Loucy (cell line): ENCODE measurements at regions not wholly inside any gene's neighbourhood (a gene's known extent, or its start where the extent isn't known, plus 50 kb on each side); places are given as distances from the start of the nearest gene placed in this dataset.

ENCODE experiments used
- H2AFZ ChIP-seq: fragments of 200-600 bp; sonication (generic); 2 replicates; pipeline ENCODE4 v1.6.0; 2016; ENCODE audit warnings: antibody characterized with exemption, mild to moderate bottlenecking, low read length, moderate library complexity
- H3F3A ChIP-seq: fragments of 200-600 bp; 2 replicates; pipeline ENCODE4 v1.6.0; 2016; ENCODE audit warnings: antibody characterized with exemption, low read depth, mild to moderate bottlenecking
- H3K27me3 ChIP-seq: fragments of 200-600 bp; sonication (generic); 2 replicates; pipeline ENCODE4 v1.6.1; 2014; ENCODE audit warnings: low read length, mild to moderate bottlenecking; ENCODE audit not compliant: insufficient read depth, poor library complexity, severe bottlenecking
- H3K36me3 ChIP-seq: fragments of 200-600 bp; sonication (generic); 2 replicates; pipeline ENCODE4 v1.6.1; 2016; ENCODE audit warnings: low read length; ENCODE audit not compliant: insufficient read depth
- H3K4me1 ChIP-seq: fragments of 200-600 bp; sonication (generic); 2 replicates; pipeline ENCODE4 v1.5.1; 2014; ENCODE audit warnings: low read length, mild to moderate bottlenecking; ENCODE audit not compliant: insufficient read depth, poor library complexity, severe bottlenecking
- H3K4me2 ChIP-seq: fragments of 200-600 bp; sonication (generic); 2 replicates; pipeline ENCODE4 v1.6.0; 2014; ENCODE audit warnings: antibody characterized with exemption, low read length, low read depth, mild to moderate bottlenecking; ENCODE audit not compliant: poor library complexity, severe bottlenecking
- H3K4me3 ChIP-seq: fragments of 200-600 bp; sonication (generic); 2 replicates; pipeline ENCODE4 v1.5.1; 2014; ENCODE audit warnings: low read length, mild to moderate bottlenecking, mixed read lengths; ENCODE audit not compliant: poor library complexity, severe bottlenecking
- H3K79me2 ChIP-seq: fragments of 200-600 bp; sonication (generic); 2 replicates; pipeline ENCODE4 v1.6.1; 2014; ENCODE audit warnings: low read length; ENCODE audit not compliant: insufficient read depth
- H3K9ac ChIP-seq: fragments of 200-600 bp; sonication (generic); 2 replicates; pipeline ENCODE4 v1.6.0; 2014; ENCODE audit warnings: mild to moderate bottlenecking, low read depth, low read length, moderate library complexity; ENCODE audit not compliant: poor library complexity, severe bottlenecking
- H3K9me2 ChIP-seq: fragments of 200-600 bp; sonication (generic); replicated peaks from 2 replicates; pipeline ENCODE4 v1.6.1; 2016; ENCODE audit warnings: low read depth, low read length, mixed read lengths
- H3K9me3 ChIP-seq: fragments of 200-600 bp; sonication (generic); 2 replicates; pipeline ENCODE4 v1.6.1; 2014; ENCODE audit warnings: mild to moderate bottlenecking, antibody characterized with exemption, low read length, low read depth; ENCODE audit not compliant: insufficient read depth
- H4K20me1 ChIP-seq: fragments of 200-600 bp; sonication (generic); 2 replicates; pipeline ENCODE4 v1.6.0; 2014; ENCODE audit warnings: antibody characterized with exemption, low read length, mild to moderate bottlenecking; ENCODE audit not compliant: insufficient read depth, poor library complexity, severe bottlenecking
- EZH2phosphoT487 ChIP-seq: fragments of 200-600 bp; IDR thresholded peaks from 2 replicates; pipeline ENCODE4 v1.6.1; 2018; ENCODE audit warnings: antibody characterized with exemption, mild to moderate bottlenecking, moderate library complexity, borderline replicate concordance
- TF ChIP-seq, protein P1 (sequence below): fragments of 200-600 bp; sonication (generic); conservative IDR thresholded peaks from 2 replicates; pipeline ENCODE4 v1.5.1; 2014; ENCODE audit warnings: mild to moderate bottlenecking, antibody characterized with exemption, low read length

DNA sequence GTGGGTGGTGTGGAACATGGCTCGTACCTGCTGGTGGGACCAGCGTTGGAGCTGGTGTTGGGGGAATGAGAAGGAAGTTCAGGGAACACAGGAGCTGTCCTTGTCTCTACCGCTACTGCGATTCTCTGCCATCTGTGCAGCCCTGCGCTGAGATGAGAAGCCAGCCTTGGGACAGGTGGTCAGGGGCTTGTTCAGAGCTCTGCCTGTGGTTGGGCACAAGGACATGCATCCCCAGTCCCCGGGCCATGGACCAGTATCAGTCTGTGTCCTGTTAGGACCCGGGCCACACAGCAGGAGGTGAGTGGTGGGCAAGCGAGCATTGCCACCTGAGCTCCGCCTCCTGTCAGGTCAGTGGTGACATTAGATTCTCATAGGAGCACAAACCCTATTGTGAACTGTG lies 164.4 kb downstream of the TSN start:
- Histone ChIP-seq H3K9ac (no peak overlapping the region), H3K27me3 (no peaks in the 10 kb centered on the region), H3K4me3 (no peak overlapping the region), H3K4me2 (no peak overlapping the region), H3K4me1 (no peaks in the 10 kb centered on the region), H3K79me2 (no peaks in the 10 kb centered on the region), H2AFZ (no peak overlapping the region), H4K20me1 (no peaks in the 10 kb centered on the region), H3K9me2 (no peaks in the 10 kb centered on the region), H3F3A (no peaks in the 10 kb centered on the region), H3K9me3 (no peaks in the 10 kb centered on the region), H3K36me3 (no peaks in the 10 kb centered on the region)
- TF ChIP-seq EZH2phosphoT487, result no peak
- TF ChIP-seq, protein P1, sequence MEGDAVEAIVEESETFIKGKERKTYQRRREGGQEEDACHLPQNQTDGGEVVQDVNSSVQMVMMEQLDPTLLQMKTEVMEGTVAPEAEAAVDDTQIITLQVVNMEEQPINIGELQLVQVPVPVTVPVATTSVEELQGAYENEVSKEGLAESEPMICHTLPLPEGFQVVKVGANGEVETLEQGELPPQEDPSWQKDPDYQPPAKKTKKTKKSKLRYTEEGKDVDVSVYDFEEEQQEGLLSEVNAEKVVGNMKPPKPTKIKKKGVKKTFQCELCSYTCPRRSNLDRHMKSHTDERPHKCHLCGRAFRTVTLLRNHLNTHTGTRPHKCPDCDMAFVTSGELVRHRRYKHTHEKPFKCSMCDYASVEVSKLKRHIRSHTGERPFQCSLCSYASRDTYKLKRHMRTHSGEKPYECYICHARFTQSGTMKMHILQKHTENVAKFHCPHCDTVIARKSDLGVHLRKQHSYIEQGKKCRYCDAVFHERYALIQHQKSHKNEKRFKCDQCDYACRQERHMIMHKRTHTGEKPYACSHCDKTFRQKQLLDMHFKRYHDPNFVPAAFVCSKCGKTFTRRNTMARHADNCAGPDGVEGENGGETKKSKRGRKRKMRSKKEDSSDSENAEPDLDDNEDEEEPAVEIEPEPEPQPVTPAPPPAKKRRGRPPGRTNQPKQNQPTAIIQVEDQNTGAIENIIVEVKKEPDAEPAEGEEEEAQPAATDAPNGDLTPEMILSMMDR, result no peak

DNA sequence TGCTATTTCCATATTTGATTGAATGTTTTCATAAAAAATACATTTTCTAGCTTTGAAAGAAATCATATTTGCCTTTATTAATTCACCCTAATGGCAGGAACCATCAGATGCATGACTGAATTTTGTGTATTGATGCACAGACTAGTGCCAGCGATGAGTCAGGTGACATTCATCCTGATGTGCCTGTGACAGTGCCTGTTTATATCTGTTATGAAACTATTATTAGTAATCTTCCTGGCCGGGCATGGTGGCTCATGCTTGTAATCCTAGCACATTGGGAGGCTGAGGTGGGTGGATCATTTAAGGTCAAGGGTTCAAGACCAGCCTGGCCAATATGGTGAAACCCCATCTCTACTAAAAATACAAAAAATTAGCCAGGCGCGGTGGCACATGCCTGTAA lies 170.0 kb downstream of the TSN start:
- no peaks in the 10 kb centered on the region for H3F3A ChIP-seq
- no peak overlapping the region for H3K9ac ChIP-seq
- no peaks in the 10 kb centered on the region for H3K27me3 ChIP-seq
- H3K36me3 ChIP-seq, result no peaks in the 10 kb centered on the region
- no peaks in the 10 kb centered on the region for H3K9me3 ChIP-seq
- no peaks in the 10 kb centered on the region for H3K79me2 ChIP-seq
- H3K4me2 ChIP-seq, result no peak overlapping the region
- TF ChIP-seq EZH2phosphoT487, result no peak
- TF ChIP-seq, protein P1, result no peak
- no peaks in the 10 kb centered on the region for H4K20me1 ChIP-seq
- no peaks in the 10 kb centered on the region for H3K4me1 ChIP-seq
- no peak overlapping the region for H3K4me3 ChIP-seq
- H2AFZ ChIP-seq, result no peak overlapping the region
- no peaks in the 10 kb centered on the region for H3K9me2 ChIP-seq

DNA sequence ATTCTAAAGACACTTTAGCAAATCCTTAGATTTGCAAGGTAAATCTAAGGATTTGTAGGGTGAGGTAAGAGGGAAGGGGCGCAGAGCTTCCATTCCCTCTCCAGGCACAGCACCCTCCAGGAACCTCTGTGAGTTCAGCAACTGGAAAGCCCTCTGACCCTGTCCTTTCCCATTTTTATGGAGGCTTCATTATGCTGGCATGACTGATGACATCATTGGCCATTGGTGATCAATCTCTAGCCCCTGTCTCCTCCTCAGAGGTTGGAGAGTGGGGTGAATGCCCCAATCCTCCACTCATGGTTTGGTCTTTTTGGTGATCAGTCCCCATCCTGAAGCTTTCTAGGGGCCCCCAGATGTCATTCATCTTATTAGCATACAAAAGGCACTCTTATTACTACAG lies 187.8 kb downstream of the TSN start:
- no peaks in the 10 kb centered on the region for H3K9me3 ChIP-seq

More for the DNA sequence above, 187.8 kb downstream of the TSN start:
- H3K4me2 ChIP-seq, result no peak overlapping the region
- no peaks in the 10 kb centered on the region for H3K79me2 ChIP-seq
- no peaks in the 10 kb centered on the region for H3K4me1 ChIP-seq
- H3K36me3 ChIP-seq, result no peaks in the 10 kb centered on the region
- no peak overlapping the region for H3K9ac ChIP-seq
- no peaks in the 10 kb centered on the region for H3K27me3 ChIP-seq
- H3K9me2 ChIP-seq, result no peaks in the 10 kb centered on the region
- no peaks in the 10 kb centered on the region for H4K20me1 ChIP-seq
- TF ChIP-seq EZH2phosphoT487, result no peak
- TF ChIP-seq, protein P1, result no peak
- no peak overlapping the region for H3K4me3 ChIP-seq
- no peak overlapping the region for H2AFZ ChIP-seq
- no peaks in the 10 kb centered on the region for H3F3A ChIP-seq
